ENCODE measurements at regions not wholly inside any gene's neighbourhood (a gene's known extent, or its start where the extent isn't known, plus 50 kb on each side); places are given as distances from the start of the nearest gene placed in this dataset.

GRCh38 chr21:38911484-38912101 lies 105.9 kb downstream of the ETS2 start:
- H3K4me3 Mint-ChIP-seq (ENCODE audit: unreplicated experiment) = peak overlapping the region; percentile 37
- no peaks in the 10 kb centered on the region for H3K9me3 Mint-ChIP-seq (ENCODE audit: unreplicated experiment)
- peaks cover 24% of the 10 kb centered on the region for H3K4me1 Mint-ChIP-seq (ENCODE audit: insufficient read depth, unreplicated experiment)
- no peaks in the 10 kb centered on the region for H3K27me3 Mint-ChIP-seq (ENCODE audit: insufficient read depth, unreplicated experiment)
- no peak for TF ChIP-seq CTCF (IDR thresholded peaks at IDR 0.05; ENCODE audit: unreplicated experiment)
- intact Hi-C loops (cut with micrococcal nuclease) = loop anchor here (2.0 to 10.0 kb wide), 4 partner anchors 47 to 133 kb away; partner anchors contain the start of gene ETS2
- BruUV-seq (replicated peaks) = no TSS peak
- ChIA-PET CTCF (interaction anchor here (0.6 to 1.3 kb wide), 3 partner anchors 136 to 226 kb away, joined by 3 to 4 read pairs (median 3); no protein-coding TSS in a partner anchor), POLR2A (interaction anchor here (0.5 to 12.7 kb wide), 18 partner anchors 8 to 226 kb away, joined by 3 to 188 read pairs (median 5); partner anchors contain the start of gene ETS2)
- peak; percentile 53 for DNase-seq (ENCODE audit: unreplicated experiment)
- peaks cover 6% of the 10 kb centered on the region for H3K36me3 Mint-ChIP-seq (ENCODE audit: insufficient read depth, unreplicated experiment)
- H3K27ac Mint-ChIP-seq (ENCODE audit: low read depth, unreplicated experiment) = peak overlapping the region; percentile 82

- Mint-ChIP-seq H3K4me1 (ENCODE audit: insufficient read depth, unreplicated experiment) (peaks cover 22% of the 10 kb centered on the region), H3K27me3 (ENCODE audit: insufficient read depth, unreplicated experiment) (no peaks in the 10 kb centered on the region), H3K27ac (ENCODE audit: low read depth, unreplicated experiment) (peak overlapping the region; percentile 82), H3K36me3 (ENCODE audit: insufficient read depth, unreplicated experiment) (peaks cover 6% of the 10 kb centered on the region), H3K9me3 (ENCODE audit: unreplicated experiment) (no peaks in the 10 kb centered on the region), H3K4me3 (ENCODE audit: unreplicated experiment) (no peak overlapping the region)
- CTCF ChIA-PET = interaction anchor here (0.6 to 1.3 kb wide), 3 partner anchors 138 to 227 kb away, joined by 3 to 4 read pairs (median 3); no protein-coding TSS in a partner anchor
- intact Hi-C loops (cut with micrococcal nuclease) = loop anchor here (5.0 to 10.0 kb wide), 3 partner anchors 58 to 134 kb away; partner anchors contain the start of gene ETS2
- POLR2A ChIA-PET = interaction anchor here (0.6 to 12.7 kb wide), 25 partner anchors 8 to 495 kb away, joined by 3 to 188 read pairs (median 4); partner anchors contain the start of gene ETS2
- DNase-seq (ENCODE audit: unreplicated experiment) = peak; percentile 94
- no TSS peak for BruUV-seq (replicated peaks)
- TF ChIP-seq CTCF (IDR thresholded peaks at IDR 0.05; ENCODE audit: unreplicated experiment) = no peak
Observed at GRCh38 chr21:38910390-38911067, 104.8 kb downstream of the ETS2 start.

- Mint-ChIP-seq H3K27me3 (ENCODE audit: insufficient read depth, unreplicated experiment) (no peaks in the 10 kb centered on the region), H3K9me3 (ENCODE audit: unreplicated experiment) (peaks cover 5% of the 10 kb centered on the region), H3K27ac (ENCODE audit: low read depth, unreplicated experiment) (peak overlapping the region; percentile 82), H3K4me1 (ENCODE audit: insufficient read depth, unreplicated experiment) (peaks cover 26% of the 10 kb centered on the region), H3K4me3 (ENCODE audit: unreplicated experiment) (no peak overlapping the region), H3K36me3 (ENCODE audit: insufficient read depth, unreplicated experiment) (peaks cover 6% of the 10 kb centered on the region)
- intact Hi-C loops (cut with micrococcal nuclease) = loop anchor here (5.0 to 10.0 kb wide), 3 partner anchors 58 to 135 kb away; partner anchors contain the start of gene ETS2
- BruUV-seq (replicated peaks) = TSS peak; percentile 9
- ChIA-PET POLR2A (interaction anchor here (0.6 to 12.7 kb wide), 12 partner anchors 12 to 216 kb away, joined by 3 to 188 read pairs (median 4); partner anchors contain the start of gene ETS2), CTCF (interaction anchor here (0.8 kb wide), 1 partner anchor 16 kb away, joined by 3 read pairs; no protein-coding TSS in a partner anchor)
- DNase-seq (ENCODE audit: unreplicated experiment) = no peak
- no peak for TF ChIP-seq CTCF (IDR thresholded peaks at IDR 0.05; ENCODE audit: unreplicated experiment)
Observed at GRCh38 chr21:38909929-38910328, 104.2 kb downstream of the ETS2 start.

- Mint-ChIP-seq H3K27ac (ENCODE audit: low read depth, unreplicated experiment) (no peak overlapping the region), H3K36me3 (ENCODE audit: insufficient read depth, unreplicated experiment) (peaks cover 6% of the 10 kb centered on the region), H3K27me3 (ENCODE audit: insufficient read depth, unreplicated experiment) (no peaks in the 10 kb centered on the region), H3K4me3 (ENCODE audit: unreplicated experiment) (no peak overlapping the region), H3K9me3 (ENCODE audit: unreplicated experiment) (peaks cover 7% of the 10 kb centered on the region), H3K4me1 (ENCODE audit: insufficient read depth, unreplicated experiment) (peaks cover 33% of the 10 kb centered on the region)
- POLR2A ChIA-PET = interaction anchor here (1.4 to 12.7 kb wide), 5 partner anchors 10 to 196 kb away, joined by 3 to 188 read pairs (median 15); partner anchors contain the start of gene ETS2
- intact Hi-C loops (cut with micrococcal nuclease) = no loop called here
- no peak for TF ChIP-seq CTCF (IDR thresholded peaks at IDR 0.05; ENCODE audit: unreplicated experiment)
- BruUV-seq (replicated peaks) = no TSS peak
- no peak for DNase-seq (ENCODE audit: unreplicated experiment)
- CTCF ChIA-PET = interaction anchor here (0.8 to 1.7 kb wide), 3 partner anchors 17 to 70 kb away, joined by 3 to 4 read pairs (median 3); no protein-coding TSS in a partner anchor
Observed at GRCh38 chr21:38909109-38909508, 103.4 kb downstream of the ETS2 start.
